NCI-H128 (cell line): ENCODE measurements at regions not wholly inside any gene's neighbourhood (a gene's known extent, or its start where the extent isn't known, plus 50 kb on each side); places are given as distances from the start of the nearest gene placed in this dataset.

Experiments
- DNase-seq: peaks from one replicate; lab custom pipeline; 2025; ENCODE audit not compliant: unreplicated experiment; lab: John Stamatoyannopoulos, UW

- DNase-seq: no peak
Measured at GRCh38 chr6:167512696-167513375, 187.9 kb downstream of the TTLL2 start.

GRCh38 chr6:167513778-167514177 is 188.9 kb downstream of the TTLL2 start:
- DNase-seq: no peak

GRCh38 chr6:167514524-167514923 is 189.6 kb downstream of the TTLL2 start:
- no peak for DNase-seq

- DNase-seq: no peak
Measured at GRCh38 chr6:167515873-167516507, 191.1 kb downstream of the TTLL2 start.

GRCh38 chr6:167517254-167517916 is 192.5 kb downstream of the TTLL2 start:
- no peak for DNase-seq

- no peak for DNase-seq
Measured at GRCh38 chr6:167523426-167523825, 198.5 kb downstream of the TTLL2 start.

GRCh38 chr6:167524261-167525111 is 199.6 kb downstream of the TTLL2 start:
- DNase-seq: no peak

- DNase-seq: no peak
Measured at GRCh38 chr6:167525774-167526173, 200.9 kb downstream of the TTLL2 start.

- no peak for DNase-seq
Measured at GRCh38 chr6:167526465-167527368, 201.8 kb downstream of the TTLL2 start.

- no peak for DNase-seq
Measured at GRCh38 chr6:167528239-167528638, 203.4 kb downstream of the TTLL2 start.

GRCh38 chr6:167528976-167529375 is 204.1 kb downstream of the TTLL2 start:
- DNase-seq: no peak

- DNase-seq: no peak
Measured at GRCh38 chr6:167529444-167530335, 204.8 kb downstream of the TTLL2 start.

- DNase-seq: no peak
Measured at GRCh38 chr6:167530951-167531350, 206.1 kb downstream of the TTLL2 start.

GRCh38 chr6:167532410-167533288 is 207.8 kb downstream of the TTLL2 start:
- DNase-seq: no peak

GRCh38 chr6:167533851-167534250 is 209.0 kb downstream of the TTLL2 start:
- no peak for DNase-seq

GRCh38 chr6:167537816-167538215 is 212.9 kb downstream of the TTLL2 start:
- DNase-seq: no peak

- DNase-seq: no peak
Measured at GRCh38 chr6:167538746-167539145, 213.9 kb downstream of the TTLL2 start.

- no peak for DNase-seq
Measured at GRCh38 chr6:167540796-167541195, 215.9 kb downstream of the TTLL2 start.
